ENCODE measurements at regions not wholly inside any gene's neighbourhood (a gene's known extent, or its start where the extent isn't known, plus 50 kb on each side); places are given as distances from the start of the nearest gene placed in this dataset.

- no peaks in the 10 kb centered on the region for H3K9me3 ChIP-seq (ENCODE audit: control insufficient read depth in 1 of 2, insufficient read depth in 1 of 2, low read depth in 1 of 2, low read length in 2 of 2)
- CTCF ChIA-PET, result no interaction called here
These were observed 130.9 kb upstream of the LYPLAL1 start for GRCh38 chr1:219042769-219043168.

GRCh38 chr1:219045246-219045645 is 128.4 kb upstream of the LYPLAL1 start:
- H2AFZ ChIP-seq (ENCODE audit: low read depth, low read length, poor library complexity, severe bottlenecking), result no peak overlapping the region

More at GRCh38 chr1:219042769-219043168, 130.9 kb upstream of the LYPLAL1 start:
- no peak overlapping the region for H3K27ac ChIP-seq (ENCODE audit: low read depth, low read length)
- no peak overlapping the region for H3K4me2 ChIP-seq (ENCODE audit: low read length)
- no peak overlapping the region for H2AFZ ChIP-seq (ENCODE audit: low read depth, low read length, poor library complexity, severe bottlenecking)
- no peaks in the 10 kb centered on the region for H3K36me3 ChIP-seq (ENCODE audit: control insufficient read depth in 1 of 2, insufficient read depth in 2 of 2, low read length in 2 of 2)
- no peak overlapping the region for H3K9ac ChIP-seq (ENCODE audit: low read length)
- TF ChIP-seq CBX3 (IDR thresholded peaks at IDR 0.05; ENCODE audit: low read depth) (no peak), SP1 (IDR thresholded peaks at IDR 0.05; ENCODE audit: low read depth) (no peak), JUND (IDR thresholded peaks at IDR 0.05) (no peak), TCF7L2 (IDR thresholded peaks at IDR 0.05; ENCODE audit: borderline replicate concordance, extremely low read depth, insufficient read depth, insufficient read length) (no peak), ELF1 (IDR thresholded peaks at IDR 0.05; ENCODE audit: borderline replicate concordance, low read depth) (no peak), SIN3A (IDR thresholded peaks at IDR 0.05; ENCODE audit: low read depth) (no peak), YY1 (IDR thresholded peaks at IDR 0.05; ENCODE audit: extremely low read depth, insufficient replicate concordance, low read depth, low read length) (no peak), CEBPB (IDR thresholded peaks at IDR 0.05; ENCODE audit: low read depth) (no peak)
- DNase-seq (ENCODE audit: low read depth, low spot score), result no peak
- intact Hi-C loops (cut with micrococcal nuclease), result no loop called here
- ATAC-seq, result no peak
- POLR2A ChIA-PET, result no interaction called here
- H4K20me1 ChIP-seq (ENCODE audit: insufficient read depth), result no peaks in the 10 kb centered on the region
- no peaks in the 10 kb centered on the region for H3K4me1 ChIP-seq (ENCODE audit: control insufficient read depth in 1 of 2, insufficient read depth in 2 of 2, low read length in 2 of 2)
- H3K79me2 ChIP-seq (ENCODE audit: insufficient read depth, low read length), result no peaks in the 10 kb centered on the region
- H3K4me3 ChIP-seq (replicated peaks in 1 of 2; ENCODE audit: low read depth in 1 of 2, low read length in 2 of 2), result no peak overlapping the region
- no peaks in the 10 kb centered on the region for H3K27me3 ChIP-seq (ENCODE audit: insufficient read depth, low read length)
- no TSS peak for BruUV-seq (replicated peaks)
- RAD21 ChIA-PET (ENCODE audit: low non-redundant PET in 1 of 2, low total read pairs in 2 of 2, uncharacterized antibody in 2 of 2, unreplicated experiment in 2 of 2), result no interaction called here
- H3K9me2 ChIP-seq (ENCODE audit: insufficient read depth), result no peaks in the 10 kb centered on the region

More at GRCh38 chr1:219045246-219045645, 128.4 kb upstream of the LYPLAL1 start:
- no peak for DNase-seq (ENCODE audit: low read depth, low spot score)
- no TSS peak for BruUV-seq (replicated peaks)
- H3K27ac ChIP-seq (ENCODE audit: low read depth, low read length), result no peak overlapping the region
- no peaks in the 10 kb centered on the region for H3K27me3 ChIP-seq (ENCODE audit: insufficient read depth, low read length)
- no peaks in the 10 kb centered on the region for H3K4me1 ChIP-seq (ENCODE audit: control insufficient read depth in 1 of 2, insufficient read depth in 2 of 2, low read length in 2 of 2)
- no peaks in the 10 kb centered on the region for H3K36me3 ChIP-seq (ENCODE audit: control insufficient read depth in 1 of 2, insufficient read depth in 2 of 2, low read length in 2 of 2)
- no peaks in the 10 kb centered on the region for H3K9me3 ChIP-seq (ENCODE audit: control insufficient read depth in 1 of 2, insufficient read depth in 1 of 2, low read depth in 1 of 2, low read length in 2 of 2)
- ChIA-PET POLR2A (no interaction called here), CTCF (no interaction called here), RAD21 (ENCODE audit: low non-redundant PET in 1 of 2, low total read pairs in 2 of 2, uncharacterized antibody in 2 of 2, unreplicated experiment in 2 of 2) (no interaction called here)
- no peaks in the 10 kb centered on the region for H3K79me2 ChIP-seq (ENCODE audit: insufficient read depth, low read length)
- no peak overlapping the region for H3K4me3 ChIP-seq (replicated peaks in 1 of 2; ENCODE audit: low read depth in 1 of 2, low read length in 2 of 2)
- H3K9me2 ChIP-seq (ENCODE audit: insufficient read depth), result no peaks in the 10 kb centered on the region
- TF ChIP-seq POLR2A (IDR thresholded peaks at IDR 0.05; ENCODE audit: borderline replicate concordance, extremely low read depth, insufficient read depth, insufficient read length) (no peak), POLR2AphosphoS5 (IDR thresholded peaks at IDR 0.05; ENCODE audit: low read depth, low read length) (no peak), YY1 (IDR thresholded peaks at IDR 0.05; ENCODE audit: extremely low read depth, insufficient replicate concordance, low read depth, low read length) (no peak), EGR1 (IDR thresholded peaks at IDR 0.05; ENCODE audit: low read depth) (no peak), ZFX (IDR thresholded peaks at IDR 0.05) (no peak), CEBPB (IDR thresholded peaks at IDR 0.05; ENCODE audit: low read depth) (no peak)
- TF ChIP-seq, protein P1, sequence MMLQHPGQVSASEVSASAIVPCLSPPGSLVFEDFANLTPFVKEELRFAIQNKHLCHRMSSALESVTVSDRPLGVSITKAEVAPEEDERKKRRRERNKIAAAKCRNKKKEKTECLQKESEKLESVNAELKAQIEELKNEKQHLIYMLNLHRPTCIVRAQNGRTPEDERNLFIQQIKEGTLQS (IDR thresholded peaks at IDR 0.05), result no peak
- no peak overlapping the region for H3K9ac ChIP-seq (ENCODE audit: low read length)
- intact Hi-C loops (cut with micrococcal nuclease), result no loop called here
- H4K20me1 ChIP-seq (ENCODE audit: insufficient read depth), result no peaks in the 10 kb centered on the region
- no peak overlapping the region for H3K4me2 ChIP-seq (ENCODE audit: low read length)
- no peak for ATAC-seq
